NCI-H146 (cell line): ENCODE measurements at regions not wholly inside any gene's neighbourhood (a gene's known extent, or its start where the extent isn't known, plus 50 kb on each side); places are given as distances from the start of the nearest gene placed in this dataset.

ENCODE experiments used
- DNase-seq: peaks from one replicate; lab custom pipeline; 2025; lab: John Stamatoyannopoulos, UW

DNA sequence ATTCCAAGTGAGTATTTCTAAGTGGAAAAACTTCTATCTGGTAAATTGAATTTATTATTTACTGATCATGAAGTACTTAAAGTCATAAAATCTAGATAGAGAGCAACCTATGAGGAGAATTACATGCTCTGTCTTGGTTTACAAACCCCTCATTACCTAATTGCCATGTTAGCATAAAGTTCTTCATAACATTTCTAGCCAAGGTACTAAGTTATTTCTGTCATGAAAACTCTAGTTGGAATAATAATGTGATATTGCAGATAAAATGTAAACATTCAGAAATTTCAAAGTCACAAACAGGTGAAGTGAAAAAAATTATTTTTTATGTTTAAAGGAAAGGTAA is 228.6 kb downstream of the TTLL7 start:
- DNase-seq, result no peak

DNA sequence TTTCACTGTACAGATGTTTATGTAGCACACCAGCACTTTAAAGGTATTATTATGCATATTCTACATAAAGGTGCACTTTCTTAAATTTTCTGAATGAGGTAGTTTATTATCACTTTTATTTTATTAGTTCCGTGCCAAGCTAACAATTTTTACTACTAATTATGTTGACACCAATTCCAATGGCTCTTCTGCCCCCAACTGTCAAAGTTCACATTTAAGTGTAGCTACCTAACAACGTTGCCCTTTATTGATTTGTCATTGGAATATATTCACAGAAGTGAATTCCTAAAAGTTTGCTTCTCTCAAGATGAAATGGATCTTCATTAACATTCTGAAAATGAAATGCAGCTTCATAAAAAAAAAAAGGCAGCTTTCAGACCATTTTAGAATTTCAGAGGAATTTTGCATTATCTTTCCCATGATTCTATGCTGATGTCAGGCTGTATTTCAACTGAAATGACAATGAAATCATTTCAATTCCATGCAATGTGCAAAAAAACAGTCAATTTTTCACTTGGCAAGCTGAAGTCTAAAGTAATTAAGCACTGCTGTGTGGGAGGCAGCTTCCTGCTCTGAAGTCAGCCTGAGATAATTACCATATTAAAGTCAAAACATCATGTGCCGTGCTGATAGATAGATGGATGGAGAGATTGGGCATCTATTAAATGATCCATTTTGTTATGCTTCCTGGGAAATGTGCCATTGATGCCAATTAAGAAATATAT is 229.2 kb downstream of the TTLL7 start:
- DNase-seq, result peak; percentile 23

DNA sequence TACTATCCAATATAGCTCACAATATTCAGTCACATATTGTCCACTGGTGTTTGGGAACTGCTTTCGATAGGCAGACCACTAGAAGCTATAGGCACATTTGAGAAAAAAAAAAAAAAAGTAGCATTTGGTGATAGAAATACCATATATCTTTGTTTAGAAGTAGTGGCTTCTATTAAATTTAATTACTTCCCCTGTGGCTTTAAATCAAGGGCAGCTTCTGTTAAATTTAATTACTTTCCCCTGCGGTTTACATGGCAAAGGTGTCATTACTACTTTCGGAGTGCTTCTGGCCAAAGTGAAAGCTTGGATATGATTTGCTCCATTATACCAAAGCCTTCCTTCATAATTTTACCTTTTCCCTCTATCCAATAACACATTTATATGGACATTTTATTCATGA is 229.9 kb downstream of the TTLL7 start:
- peak; percentile 9 for DNase-seq

DNA sequence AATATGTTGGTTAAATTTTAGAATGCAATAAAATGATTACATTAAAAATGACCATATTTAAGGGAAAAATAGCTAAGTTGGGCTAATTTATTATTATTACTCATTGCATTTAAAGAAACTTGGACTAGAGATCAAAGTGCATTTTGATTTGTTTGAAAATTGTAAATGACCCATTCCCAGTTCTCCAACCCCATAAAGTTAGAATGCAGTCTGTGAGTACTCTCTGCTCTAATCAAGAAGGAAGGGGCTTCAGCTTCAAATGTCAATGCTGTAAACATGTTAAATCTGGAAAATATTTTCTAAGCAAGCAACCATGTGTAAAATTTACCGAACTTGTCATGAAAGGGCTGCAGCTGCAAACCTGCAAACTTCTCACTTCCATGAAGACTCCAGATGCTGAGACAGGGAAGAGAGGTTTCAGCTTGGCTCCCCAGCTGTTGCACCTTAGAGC is 232.7 kb downstream of the TTLL7 start:
- no peak for DNase-seq

DNA sequence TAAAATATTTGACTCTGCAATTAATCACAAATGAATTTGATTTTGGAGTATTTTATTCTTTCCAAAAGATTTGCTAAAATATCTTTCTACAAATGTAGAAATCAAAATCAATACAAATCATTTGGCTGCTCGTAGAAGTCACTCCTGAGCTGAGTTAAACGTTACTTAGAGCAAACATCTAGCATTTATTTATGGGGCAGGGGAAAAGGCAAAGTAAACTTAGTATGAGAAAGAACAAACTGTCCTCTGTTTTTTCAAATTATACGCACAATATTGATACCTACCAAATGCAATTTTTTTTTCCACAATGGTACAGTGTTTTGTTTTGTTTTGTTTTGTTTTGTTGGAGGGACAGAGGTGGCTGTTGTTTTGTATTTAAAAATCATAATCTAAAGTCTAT is 233.8 kb downstream of the TTLL7 start:
- DNase-seq, result no peak

DNA sequence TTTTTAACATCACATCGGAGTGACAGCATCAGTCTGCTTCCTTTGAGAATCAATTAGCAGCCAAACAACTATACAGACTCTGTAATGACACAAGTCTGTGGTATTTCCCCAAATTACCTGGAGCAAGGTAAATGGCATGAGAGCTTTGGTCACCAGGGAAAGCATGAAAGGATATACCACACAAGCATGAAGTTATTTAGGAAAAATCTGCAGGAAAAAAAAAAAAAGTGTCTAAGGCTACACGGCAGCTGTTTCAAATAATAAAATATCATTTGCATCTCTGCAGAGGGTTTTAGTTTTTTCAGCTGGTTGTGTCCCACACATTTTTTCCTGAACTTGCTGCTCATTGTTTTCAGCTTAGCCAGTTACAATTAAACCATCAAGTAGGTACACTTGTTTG is 234.7 kb downstream of the TTLL7 start:
- no peak for DNase-seq

DNA sequence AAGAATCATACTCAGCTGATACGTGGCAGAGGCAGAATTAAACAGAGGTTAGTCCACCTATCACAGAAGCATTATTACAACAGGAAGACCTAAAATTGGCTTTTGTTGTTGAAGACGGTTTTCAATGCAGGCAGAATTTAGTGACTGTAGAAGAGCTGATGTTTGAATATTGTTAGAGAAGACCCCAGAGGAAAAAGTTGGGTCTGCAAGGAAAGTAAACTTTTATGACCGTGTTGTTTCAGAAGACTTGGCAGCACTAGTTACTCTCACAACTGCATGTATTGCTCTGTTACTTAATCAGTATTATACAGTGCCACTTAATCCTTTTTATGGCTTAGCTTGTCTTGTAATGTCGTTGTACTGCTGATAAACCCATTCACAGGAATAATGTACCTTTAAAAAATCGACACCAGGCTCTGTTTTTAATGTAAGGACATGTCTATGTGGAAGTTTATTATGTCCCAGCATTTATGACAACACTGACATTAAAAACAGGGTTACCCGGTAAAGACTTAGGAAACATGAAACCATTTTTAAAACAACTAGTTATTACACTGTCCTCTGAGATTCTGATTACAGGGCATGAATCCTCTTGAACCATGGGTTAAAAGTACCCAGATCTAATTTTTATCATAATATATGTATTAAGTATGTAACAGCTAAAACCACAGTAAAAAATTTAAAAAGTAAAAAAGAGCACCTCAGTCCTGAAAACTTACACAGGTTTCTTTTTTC is 235.4 kb downstream of the TTLL7 start:
- DNase-seq, result no peak

DNA sequence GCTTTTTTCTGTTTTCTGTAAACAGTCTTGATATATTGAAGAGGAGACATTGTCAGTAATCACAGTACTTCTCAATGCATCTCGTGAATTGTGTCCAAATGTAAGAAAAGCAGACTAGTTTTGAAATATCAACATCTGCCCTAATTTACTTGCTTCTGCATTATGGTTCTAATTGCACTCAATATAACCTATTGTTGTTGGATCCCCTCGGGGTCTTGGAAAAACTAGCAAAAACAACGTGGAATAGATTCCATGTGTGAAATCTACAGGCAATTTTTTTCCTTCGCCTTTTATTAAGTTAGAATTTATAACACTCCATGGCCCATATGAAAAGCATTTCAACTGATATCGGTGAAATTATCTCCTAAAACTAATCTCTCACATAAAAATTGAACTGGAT is 236.5 kb downstream of the TTLL7 start:
- peak; percentile 8 for DNase-seq

DNA sequence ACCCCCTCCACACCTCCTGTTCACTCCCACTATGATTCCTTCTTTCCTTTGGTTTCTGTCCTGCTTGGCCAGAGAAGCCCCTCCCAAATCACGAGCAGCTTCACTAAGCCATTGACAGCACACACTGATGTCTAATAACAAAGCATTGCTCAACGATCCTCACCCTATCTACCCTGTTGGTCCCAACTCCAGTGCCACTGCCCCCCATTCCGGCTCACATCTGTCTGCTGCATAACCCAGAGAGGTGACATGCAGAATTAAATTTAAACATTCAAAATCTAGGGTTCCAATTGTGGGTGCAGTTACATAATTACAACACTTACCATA is 236.9 kb downstream of the TTLL7 start:
- no peak for DNase-seq

DNA sequence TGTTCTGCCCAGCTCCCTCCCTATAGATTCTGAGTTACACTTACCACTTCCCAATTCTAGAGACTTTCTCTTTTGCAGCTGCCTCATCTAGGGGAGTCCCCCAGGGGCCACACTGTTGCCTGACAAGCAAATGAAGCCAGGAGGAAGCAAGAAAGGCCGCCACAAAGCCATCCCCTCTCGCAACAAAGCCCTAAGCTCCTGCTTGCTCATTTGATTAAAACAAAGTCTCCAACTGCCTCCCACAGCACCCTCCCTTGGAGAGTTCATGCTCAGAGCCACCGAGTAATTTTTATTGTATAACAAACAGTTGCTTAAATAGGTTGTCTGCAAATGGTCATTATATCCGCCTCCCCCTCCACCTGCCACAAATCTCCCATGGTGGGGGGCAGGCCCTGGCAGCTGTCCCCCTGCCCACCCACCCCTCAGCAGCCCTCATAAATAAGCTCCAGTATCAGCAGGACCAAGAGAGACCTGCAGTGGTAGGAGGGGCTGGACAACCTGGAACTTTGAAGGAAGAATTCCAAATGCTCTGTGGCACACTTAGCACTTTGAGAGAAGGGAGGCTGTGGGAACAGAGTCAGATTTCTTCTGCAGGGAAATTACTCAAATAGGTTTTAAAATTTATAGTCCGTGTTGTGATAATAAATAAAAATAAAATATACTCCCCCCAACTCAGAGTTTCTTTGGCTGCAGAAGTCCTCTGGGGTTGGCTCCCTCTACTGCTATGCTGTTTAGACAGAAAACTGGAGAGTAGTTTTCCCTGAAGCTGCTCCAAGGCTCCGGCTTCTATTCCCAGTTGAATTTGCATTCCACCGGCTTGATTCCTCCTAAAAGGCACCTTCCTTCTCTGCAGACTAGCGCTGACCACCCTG is 237.5 kb downstream of the TTLL7 start:
- DNase-seq, result peak; percentile 37

DNA sequence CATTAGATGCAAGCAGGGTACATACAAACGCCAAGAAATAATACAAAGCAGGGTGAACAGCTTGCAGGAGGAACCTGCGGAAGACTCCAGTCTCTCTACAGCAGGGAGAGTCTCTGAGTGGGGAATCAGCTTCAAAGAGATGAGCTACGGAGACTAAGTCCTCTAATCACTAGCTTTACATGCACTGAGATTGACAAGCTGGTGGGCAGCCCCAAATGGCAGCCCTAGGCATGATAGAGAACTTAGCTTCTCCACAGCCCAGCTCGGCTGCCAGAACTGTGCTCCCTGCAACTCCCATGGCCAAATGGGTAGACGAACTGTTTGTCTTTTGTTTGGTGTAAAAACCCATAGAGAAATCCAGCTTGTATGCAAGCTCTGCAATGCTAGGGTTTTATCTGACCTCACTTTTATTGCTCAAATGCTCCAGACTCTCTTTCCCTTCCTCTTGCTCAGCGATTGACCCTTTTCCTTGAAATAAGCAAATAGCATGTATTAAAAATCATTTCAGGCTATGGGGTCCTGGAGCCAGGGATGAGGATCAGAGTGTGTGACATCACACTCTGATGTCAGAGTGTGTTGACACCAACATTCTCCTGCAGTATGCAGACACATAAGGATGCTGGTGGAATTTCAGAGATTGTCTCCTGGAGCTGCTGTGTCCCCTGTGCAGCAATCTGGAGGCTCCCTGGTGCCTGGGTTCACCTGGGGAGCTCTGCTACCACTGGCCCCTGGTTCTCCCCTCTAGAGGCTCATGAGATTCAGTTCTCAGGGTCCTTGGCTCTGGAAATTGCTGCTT is 238.5 kb downstream of the TTLL7 start:
- DNase-seq, result no peak

DNA sequence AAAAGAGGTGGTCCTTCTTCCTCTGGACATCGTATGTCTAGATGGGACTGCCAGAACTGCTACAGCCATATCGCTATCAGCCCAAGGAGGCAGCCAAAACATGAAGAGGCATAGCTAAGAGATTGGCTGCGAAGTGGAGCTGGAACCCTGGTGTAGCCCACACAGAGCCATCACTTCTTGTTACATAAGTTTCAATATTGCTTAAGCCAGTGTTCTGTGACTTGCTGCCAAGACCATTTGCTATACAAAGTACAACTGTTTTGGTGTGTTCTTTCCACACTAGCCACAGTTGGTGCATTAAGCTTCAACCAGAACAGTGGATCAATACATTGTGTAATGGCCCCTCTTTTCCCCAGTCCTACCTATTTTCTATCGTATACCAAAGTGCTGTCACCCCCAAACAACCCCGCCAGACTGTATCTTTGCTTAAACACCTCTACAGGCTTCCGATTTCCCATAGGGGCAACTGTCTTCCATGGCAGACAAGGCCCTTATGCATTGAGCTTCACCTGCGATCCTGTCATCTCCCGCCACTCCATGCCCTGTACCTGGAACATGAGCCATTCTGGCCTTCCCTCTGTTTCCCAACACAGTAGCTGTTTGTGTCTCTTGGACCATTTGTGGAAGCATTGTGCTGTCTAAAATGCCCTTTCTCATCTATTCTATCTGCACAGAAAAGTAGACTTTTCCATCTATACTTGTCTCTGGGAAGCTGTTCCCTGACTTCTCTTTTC is 241.8 kb downstream of the TTLL7 start:
- DNase-seq, result no peak

DNA sequence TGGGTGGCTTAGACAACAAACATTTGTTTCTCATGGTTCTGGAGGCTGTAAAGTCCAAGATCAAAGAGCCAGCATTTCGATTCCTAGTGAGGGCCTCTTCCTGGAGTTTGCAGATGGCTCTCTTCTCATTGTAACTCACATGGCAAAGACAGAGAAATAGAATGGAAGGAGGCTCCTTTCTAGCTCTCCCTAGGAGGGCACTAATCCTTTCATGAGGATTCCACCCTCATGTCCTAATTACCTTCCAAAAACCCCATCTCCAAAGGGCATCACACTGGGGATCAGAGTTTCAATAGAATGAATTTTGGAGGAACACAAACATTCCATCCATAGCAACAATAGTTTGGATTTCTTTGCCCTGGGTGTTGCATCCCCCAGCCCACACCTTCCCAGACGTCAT is 247.3 kb downstream of the TTLL7 start:
- DNase-seq, result no peak

DNA sequence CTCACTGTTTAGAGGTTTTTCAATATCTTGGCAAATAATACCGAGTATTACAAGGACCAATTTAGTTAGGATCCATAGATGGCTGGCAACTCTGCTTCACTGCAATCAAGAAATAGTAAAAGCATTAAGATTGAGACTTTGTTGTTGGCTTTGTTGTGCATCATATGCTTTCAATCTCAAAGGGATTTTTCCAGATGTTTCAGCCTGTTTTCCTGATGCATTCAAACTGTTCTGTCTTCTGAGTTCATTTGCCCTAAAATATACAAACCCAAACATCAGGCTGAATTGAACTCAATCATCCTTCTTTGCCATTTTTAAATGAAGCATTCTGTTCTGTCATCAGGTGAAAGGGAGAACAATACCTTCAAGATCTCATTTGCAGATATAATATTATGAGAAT is 248.7 kb downstream of the TTLL7 start:
- DNase-seq, result no peak

DNA sequence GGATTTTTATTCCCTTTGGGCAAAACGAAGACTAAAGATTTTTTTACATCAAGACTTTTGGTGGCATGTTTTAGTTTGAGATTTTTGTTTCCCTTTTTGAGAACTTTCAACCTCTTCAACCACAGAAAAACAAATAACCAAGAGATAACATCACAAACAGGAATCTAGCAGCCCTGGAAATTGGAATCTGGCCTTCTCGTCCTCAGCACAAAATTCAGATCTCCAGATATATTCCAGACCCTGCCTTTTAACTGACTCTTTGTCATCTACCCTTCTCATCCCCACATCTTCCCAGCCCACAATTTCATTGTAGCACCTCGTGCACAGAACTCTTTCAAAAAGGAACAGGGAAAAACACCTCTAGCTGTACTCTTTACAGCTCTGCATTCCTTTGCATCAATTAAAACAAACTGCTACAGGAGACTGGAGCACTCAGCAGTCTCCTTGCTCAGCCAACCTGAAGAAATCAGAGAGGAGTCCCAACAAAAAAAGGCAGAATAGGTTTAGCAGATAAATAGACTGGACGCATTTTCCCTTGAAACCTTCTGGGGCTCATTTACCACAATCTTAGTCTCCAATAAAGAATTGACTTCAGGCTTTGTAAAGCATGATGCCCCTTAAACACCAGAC is 251.0 kb downstream of the TTLL7 start:
- DNase-seq, result no peak

DNA sequence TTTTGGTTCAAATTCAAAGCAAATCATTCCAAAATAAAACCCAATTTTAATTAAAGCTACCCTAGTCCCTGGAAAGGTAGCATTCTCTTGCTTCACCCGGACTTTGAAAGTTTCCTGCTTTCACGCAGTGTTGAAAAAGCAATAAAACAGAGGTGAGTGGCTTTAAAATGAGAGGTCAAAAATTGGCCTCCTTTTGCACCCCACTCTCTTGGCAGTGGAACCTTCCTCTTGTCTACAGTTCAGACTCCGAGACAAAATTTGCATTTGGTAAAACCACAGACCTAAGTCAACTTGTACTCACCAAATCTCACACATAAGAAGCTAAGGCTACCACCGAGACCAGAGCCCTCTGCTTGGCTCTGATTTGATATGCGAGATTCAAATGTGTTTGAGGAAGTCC is 252.7 kb downstream of the TTLL7 start:
- DNase-seq, result no peak

DNA sequence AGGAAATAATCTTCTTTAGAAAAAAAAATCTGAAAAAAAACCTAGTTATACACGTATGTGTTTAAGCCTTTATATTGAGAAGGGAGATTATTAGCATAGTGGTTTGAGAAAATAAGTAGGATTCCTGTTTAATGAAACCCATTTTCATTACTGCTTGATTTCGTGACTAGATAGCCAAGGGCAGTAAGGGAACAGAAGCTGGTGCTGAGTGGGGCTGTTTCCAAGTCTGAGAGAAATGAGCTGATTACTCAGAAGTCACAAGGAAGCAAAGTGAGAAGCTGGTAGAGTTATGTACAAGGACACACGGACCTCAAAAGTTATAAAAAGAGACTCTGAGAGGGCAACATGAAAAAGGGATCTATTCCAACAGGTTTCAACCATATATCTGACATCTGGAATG is 256.5 kb downstream of the TTLL7 start:
- DNase-seq, result no peak

DNA sequence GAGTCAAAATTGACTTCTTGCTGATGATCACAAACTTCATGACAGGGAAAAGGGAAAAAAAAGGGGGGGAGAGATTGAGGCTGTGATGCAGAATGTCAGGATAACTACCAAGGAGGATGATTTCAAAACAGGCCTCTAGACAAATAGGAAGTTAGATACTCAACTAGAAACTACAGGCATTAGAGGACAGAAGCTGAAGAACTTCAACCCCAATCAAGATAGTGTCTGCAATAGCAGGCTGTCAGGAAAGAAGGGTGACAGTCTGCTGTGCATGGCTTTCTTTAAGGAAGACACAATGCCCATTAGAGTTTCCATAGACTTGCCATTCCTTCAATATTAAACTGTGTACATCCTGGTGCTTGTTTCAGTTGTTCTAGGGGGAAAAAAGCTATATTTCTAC is 257.2 kb downstream of the TTLL7 start:
- DNase-seq, result no peak

DNA sequence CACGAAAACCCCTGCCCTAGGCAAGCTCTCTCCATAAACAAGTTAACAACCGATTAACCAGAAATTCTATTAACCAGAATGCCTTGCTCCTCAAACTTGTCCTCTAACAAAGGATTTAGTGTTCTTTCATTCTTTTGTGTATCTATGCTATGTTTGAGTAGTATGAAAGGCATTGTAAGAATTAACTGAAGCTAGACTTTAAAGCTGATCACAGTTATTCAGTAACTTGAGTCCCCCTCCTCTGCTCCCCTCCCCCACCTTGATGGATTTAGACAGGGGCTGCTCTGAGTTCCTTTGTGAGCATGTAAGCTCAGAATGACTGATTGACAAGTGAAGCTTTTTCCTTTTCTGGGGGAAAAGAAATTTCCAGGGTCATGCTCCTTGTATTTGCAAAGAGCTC is 257.6 kb downstream of the TTLL7 start:
- no peak for DNase-seq

DNA sequence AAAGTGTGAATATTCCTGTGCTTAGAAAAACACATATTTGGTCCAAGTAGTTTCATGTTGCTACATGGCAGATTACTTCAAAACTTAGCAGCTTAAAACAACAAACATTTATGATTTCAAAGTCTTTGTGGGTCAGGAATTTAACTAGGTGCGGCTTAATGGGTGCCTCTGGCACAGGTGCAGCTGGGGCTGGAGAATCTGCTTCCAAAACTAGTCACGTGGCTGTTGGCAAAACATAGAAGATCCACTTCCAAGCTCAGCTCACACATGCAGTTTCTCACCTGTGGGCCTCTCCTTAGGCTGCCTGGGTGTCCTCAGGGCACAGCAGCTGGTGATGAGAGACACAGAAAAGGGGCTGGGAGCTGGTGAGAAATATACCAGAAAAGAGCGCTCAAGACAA is 263.4 kb downstream of the TTLL7 start:
- DNase-seq, result no peak

DNA sequence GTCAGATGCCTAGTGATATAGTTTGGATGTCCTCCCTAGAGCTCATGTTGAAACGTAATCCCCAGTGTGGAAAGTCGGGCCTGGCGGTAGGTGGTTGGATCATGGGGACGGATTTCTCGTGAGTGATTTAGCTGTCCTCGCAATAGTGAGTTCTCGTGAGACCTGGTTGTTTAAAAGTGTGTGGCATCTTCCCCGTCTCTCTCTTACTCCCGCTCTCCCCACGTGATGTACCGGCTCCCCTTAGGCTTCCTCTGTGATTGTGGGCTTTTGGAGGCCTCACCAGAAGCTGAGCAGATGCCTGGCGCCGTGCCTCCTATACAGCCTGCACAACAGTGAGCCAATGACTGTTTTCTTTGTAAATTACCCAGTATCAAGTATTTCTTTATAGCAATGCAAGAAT is 264.5 kb downstream of the TTLL7 start:
- no peak for DNase-seq
